ENCODE measurements at regions not wholly inside any gene's neighbourhood (a gene's known extent, or its start where the extent isn't known, plus 50 kb on each side); places are given as distances from the start of the nearest gene placed in this dataset.
A peak's percentile ranks its signal among the peaks of the same experiment; 100 is the strongest.
"Not testable (repeated sequence)": the region's sequence is repeated elsewhere in the genome, so short reads cannot be mapped to it uniquely, and the experiment has no call there.

DNA sequence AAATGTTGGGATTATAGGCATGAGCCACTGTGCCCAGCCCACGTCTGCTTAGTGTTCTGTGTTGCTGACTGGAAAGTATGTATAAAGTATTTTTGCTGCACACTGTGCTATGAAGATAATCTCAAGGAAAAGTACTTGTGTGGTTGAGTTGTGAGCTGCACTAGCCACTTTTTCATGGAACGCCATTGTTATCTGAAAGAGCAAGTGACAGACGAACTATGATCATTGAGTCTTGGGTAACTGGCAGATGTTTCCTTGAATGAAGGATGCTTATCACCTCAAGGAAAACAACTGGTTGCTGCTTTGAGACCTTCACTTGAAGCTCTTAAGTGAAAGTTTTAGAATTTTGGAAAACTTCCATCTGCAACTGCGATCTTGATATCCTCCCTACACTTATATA, 82.2 kb upstream of the KCTD1 start:
- Histone ChIP-seq H3K27me3 (no peaks in the 10 kb centered on the region), H3K4me3 (no peak overlapping the region), H3K36me3 (no peaks in the 10 kb centered on the region), H3K9me3 (peaks cover 0 to 2% (median 0%) of the 10 kb centered on the region in 3 donors), H3K27ac (no peak overlapping the region), H3K4me1 (no peaks in the 10 kb centered on the region)
- intact Hi-C loops (cut with DNase I; ENCODE audit: low total_unique reads) = no loop called here
- TF ChIP-seq, protein P1, sequence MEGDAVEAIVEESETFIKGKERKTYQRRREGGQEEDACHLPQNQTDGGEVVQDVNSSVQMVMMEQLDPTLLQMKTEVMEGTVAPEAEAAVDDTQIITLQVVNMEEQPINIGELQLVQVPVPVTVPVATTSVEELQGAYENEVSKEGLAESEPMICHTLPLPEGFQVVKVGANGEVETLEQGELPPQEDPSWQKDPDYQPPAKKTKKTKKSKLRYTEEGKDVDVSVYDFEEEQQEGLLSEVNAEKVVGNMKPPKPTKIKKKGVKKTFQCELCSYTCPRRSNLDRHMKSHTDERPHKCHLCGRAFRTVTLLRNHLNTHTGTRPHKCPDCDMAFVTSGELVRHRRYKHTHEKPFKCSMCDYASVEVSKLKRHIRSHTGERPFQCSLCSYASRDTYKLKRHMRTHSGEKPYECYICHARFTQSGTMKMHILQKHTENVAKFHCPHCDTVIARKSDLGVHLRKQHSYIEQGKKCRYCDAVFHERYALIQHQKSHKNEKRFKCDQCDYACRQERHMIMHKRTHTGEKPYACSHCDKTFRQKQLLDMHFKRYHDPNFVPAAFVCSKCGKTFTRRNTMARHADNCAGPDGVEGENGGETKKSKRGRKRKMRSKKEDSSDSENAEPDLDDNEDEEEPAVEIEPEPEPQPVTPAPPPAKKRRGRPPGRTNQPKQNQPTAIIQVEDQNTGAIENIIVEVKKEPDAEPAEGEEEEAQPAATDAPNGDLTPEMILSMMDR (IDR thresholded peaks at IDR 0.05) = no peak
- DNase-seq = no peak

DNA sequence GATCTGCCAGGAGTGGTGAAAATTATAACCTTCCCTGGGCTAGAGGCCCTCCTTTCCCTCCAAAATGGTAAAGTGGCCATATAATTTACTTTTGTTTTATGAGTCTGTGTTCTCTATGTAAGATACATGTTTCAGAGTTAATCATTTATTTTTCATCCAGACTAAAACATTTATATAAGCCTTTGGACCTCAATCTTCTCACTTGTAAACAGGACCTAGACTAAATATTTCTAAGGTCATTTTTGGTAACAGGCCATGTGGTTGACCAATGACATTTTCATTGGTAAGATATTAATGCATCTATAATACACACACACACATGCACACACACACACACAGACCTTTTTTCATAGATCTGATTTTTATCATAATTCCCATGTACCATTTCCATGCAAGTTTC, 79.7 kb upstream of the KCTD1 start:
- no peak for DNase-seq
- intact Hi-C loops (cut with DNase I; ENCODE audit: low total_unique reads) = no loop called here

DNA sequence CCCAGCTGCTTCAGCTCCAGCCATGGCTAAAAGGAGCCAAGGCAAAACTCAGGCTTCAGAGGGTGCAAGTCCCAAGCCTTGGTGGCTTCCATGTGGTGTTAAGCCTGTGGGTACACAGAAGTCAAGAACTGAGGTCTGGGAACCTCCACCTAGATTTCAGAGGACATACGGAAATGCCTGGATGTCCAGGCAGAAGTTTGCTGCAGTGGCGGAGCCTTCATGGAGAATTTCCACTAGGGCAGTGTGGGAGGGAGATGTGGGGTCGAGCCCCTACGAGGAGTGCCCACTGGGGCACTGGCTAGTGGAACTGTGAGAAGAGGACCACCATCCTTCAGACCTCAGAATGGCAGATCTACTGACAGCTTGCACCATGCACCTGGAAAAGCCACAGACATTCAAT, 76.1 kb upstream of the KCTD1 start:
- H3K36me3 ChIP-seq = no peaks in the 10 kb centered on the region
- H3K4me3 ChIP-seq = no peak overlapping the region
- intact Hi-C loops (cut with DNase I; ENCODE audit: low total_unique reads) = no loop called here
- no peaks in the 10 kb centered on the region for H3K4me1 ChIP-seq
- no peaks in the 10 kb centered on the region for H3K27me3 ChIP-seq
- TF ChIP-seq, protein P1 (IDR thresholded peaks at IDR 0.05) = no peak
- H3K9me3 ChIP-seq = peaks cover 0 to 7% (median 7%) of the 10 kb centered on the region in 3 donors
- no peak overlapping the region for H3K27ac ChIP-seq
- no peak for DNase-seq

More for the DNA sequence above, 79.7 kb upstream of the KCTD1 start:
- H3K4me1 ChIP-seq = no peaks in the 10 kb centered on the region
- H3K27me3 ChIP-seq = no peaks in the 10 kb centered on the region
- no peak overlapping the region for H3K27ac ChIP-seq
- H3K36me3 ChIP-seq = no peaks in the 10 kb centered on the region
- H3K9me3 ChIP-seq = peaks cover 0 to 7% (median 7%) of the 10 kb centered on the region in 3 donors
- no peak overlapping the region for H3K4me3 ChIP-seq
- TF ChIP-seq, protein P1 (IDR thresholded peaks at IDR 0.05) = no peak

DNA sequence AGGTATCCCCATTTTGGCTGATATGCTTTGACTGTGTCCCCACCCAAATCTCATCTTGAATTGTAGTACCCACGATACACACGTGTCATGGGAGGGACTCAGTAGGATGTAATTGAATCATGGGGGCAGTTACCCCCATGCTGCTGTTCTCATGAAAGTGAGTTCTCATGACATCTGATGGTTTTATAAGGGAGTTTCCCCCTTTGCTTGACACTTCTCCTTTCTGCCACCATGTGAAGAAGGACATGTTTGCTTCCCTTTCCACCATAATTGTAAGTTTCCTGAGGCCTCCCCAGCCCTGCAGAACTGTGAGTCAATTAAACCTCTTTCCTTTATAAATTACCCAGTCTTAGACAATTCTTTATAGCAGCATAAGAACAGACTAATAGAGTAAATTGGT, 75.0 kb upstream of the KCTD1 start:
- H3K27me3 ChIP-seq; H3K9me3 ChIP-seq; H3K4me1 ChIP-seq; H3K4me3 ChIP-seq; intact Hi-C loops (cut with DNase I; ENCODE audit: low total_unique reads); H3K27ac ChIP-seq; H3K36me3 ChIP-seq; DNase-seq: not testable (repeated sequence)

DNA sequence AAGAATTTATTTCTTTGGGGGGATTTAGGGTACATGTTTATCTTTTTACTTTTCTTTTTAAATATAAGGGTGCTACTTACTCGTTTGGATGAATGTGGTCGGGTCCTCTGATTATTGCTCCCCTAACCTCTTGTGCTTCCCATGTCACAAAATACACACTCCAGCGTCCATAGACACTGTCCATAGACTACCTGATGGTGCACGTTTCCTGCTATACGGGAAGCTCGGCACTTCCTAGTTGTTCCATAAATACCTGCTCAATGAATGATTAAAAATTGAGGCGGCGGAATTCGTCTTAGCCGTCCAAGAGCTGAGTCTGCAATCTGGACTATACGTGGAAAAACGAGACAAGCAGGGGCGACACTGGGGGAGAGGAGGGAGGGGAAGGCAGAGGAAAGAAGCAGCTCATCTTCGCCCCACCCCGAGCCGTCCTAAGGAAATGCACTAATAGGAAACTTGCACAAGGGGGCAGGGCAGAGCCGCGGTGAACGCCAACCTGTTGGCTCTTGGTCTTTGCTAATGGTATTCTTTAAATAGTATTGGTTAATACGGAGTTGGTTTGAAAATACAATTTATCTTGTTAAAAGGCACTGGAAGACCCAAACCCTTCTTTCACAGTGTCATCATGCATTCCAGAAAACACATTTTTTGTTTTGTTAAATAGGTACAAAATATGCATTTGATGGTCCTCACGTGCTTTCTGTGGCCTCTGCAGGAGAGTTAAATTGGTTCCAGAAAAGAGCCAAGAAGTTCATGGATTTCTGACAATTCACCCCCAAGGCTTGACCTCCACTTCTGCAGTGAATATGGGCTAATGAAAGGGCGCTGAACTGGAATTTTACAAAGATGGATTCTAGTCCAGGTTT, 73.0 kb upstream of the KCTD1 start:
- TF ChIP-seq, protein P1 (IDR thresholded peaks at IDR 0.05) = peak; percentile 34 to 43
- no peak overlapping the region for H3K4me3 ChIP-seq
- intact Hi-C loops (cut with DNase I; ENCODE audit: low total_unique reads) = no loop called here

DNA sequence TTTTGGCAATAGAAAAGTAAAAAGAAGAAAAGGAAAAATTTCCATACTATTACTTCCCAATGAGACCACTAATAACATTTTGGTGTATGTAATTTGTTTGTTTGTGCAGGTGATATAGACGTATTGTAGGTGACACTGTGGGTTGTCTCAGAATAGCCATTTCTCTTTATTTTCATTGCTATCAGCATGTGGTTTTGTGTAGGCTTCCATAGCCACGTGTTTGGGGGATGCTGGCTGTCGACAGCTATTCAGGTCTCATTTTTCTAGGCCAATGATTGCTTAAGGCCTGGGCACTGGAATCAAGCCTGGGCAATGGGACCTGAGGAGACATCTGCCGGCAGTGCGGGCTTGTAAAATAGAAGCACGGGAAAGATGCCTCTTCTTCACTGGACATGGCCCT, 71.0 kb upstream of the KCTD1 start:
- Histone ChIP-seq H3K4me3 (no peak overlapping the region), H3K27ac (no peak overlapping the region), H3K4me1 (no peaks in the 10 kb centered on the region), H3K9me3 (peaks cover 0 to 3% (median 0%) of the 10 kb centered on the region in 3 donors), H3K36me3 (no peaks in the 10 kb centered on the region), H3K27me3 (no peaks in the 10 kb centered on the region)
- intact Hi-C loops (cut with DNase I; ENCODE audit: low total_unique reads) = no loop called here
- TF ChIP-seq, protein P1 (IDR thresholded peaks at IDR 0.05) = no peak
- DNase-seq = no peak

More for the DNA sequence above, 73.0 kb upstream of the KCTD1 start:
- DNase-seq = peak in 1 of 2 donors; percentile 43
- H3K9me3 ChIP-seq = peaks cover 0 to 7% (median 7%) of the 10 kb centered on the region in 3 donors
- H3K27me3 ChIP-seq = no peaks in the 10 kb centered on the region
- H3K27ac ChIP-seq = no peak overlapping the region
- H3K36me3 ChIP-seq = no peaks in the 10 kb centered on the region
- H3K4me1 ChIP-seq = no peaks in the 10 kb centered on the region
